KMS-11 (cell line): ENCODE measurements at regions not wholly inside any gene's neighbourhood (a gene's known extent, or its start where the extent isn't known, plus 50 kb on each side); places are given as distances from the start of the nearest gene placed in this dataset.

Source experiments
- H2AFZ ChIP-seq: fragments of 200-600 bp; sonication (generic); 2 replicates; pipeline ENCODE4 v1.6.1; 2016; ENCODE audit warnings: antibody characterized with exemption, mixed run types, low read depth
- H3K27ac ChIP-seq: fragments of 200-600 bp; sonication (generic); 2 replicates; pipeline ENCODE4 v1.6.1; 2016; ENCODE audit warnings: mild to moderate bottlenecking, mixed run types
- H3K27me3 ChIP-seq: fragments of 200-600 bp; sonication (generic); 2 replicates; pipeline ENCODE4 v1.6.1; 2017; ENCODE audit warnings: mild to moderate bottlenecking, low read depth, mixed run types, moderate library complexity; ENCODE audit not compliant: insufficient read depth
- H3K36me3 ChIP-seq: fragments of 200-600 bp; sonication (generic); 2 replicates; pipeline ENCODE4 v1.6.1; 2017; ENCODE audit warnings: mild to moderate bottlenecking, mixed run types; ENCODE audit not compliant: insufficient read depth
- H3K4me1 ChIP-seq: fragments of 200-600 bp; sonication (generic); 2 replicates; pipeline ENCODE4 v1.6.1; 2016; ENCODE audit warnings: mild to moderate bottlenecking, low read depth, mixed run types; ENCODE audit not compliant: poor library complexity, severe bottlenecking
- H3K4me2 ChIP-seq: fragments of 200-600 bp; sonication (generic); 2 replicates; pipeline ENCODE4 v1.7.0; 2016; ENCODE audit warnings: mild to moderate bottlenecking, mixed run types
- H3K4me3 ChIP-seq: fragments of 200-600 bp; sonication (generic); IDR thresholded peaks from 2 replicates; pipeline ENCODE4 v1.6.1; 2017; ENCODE audit warnings: low read depth, low read length, mixed read lengths; ENCODE audit not compliant: insufficient read depth
- H3K79me2 ChIP-seq: fragments of 200-600 bp; sonication (generic); 2 replicates; pipeline ENCODE4 v1.6.1; 2016; ENCODE audit warnings: low read depth, mixed run types; ENCODE audit not compliant: insufficient read depth
- H3K9ac ChIP-seq: fragments of 200-600 bp; sonication (generic); 2 replicates; pipeline ENCODE4 v1.6.1; 2016; ENCODE audit warnings: mild to moderate bottlenecking, mixed run types
- H4K20me1 ChIP-seq: fragments of 200-600 bp; sonication (generic); 2 replicates; pipeline ENCODE4 v1.6.1; 2016; ENCODE audit warnings: mild to moderate bottlenecking, mixed run types; ENCODE audit not compliant: insufficient read depth
- CTCF ChIP-seq: fragments of 200-600 bp; sonication (generic); conservative IDR thresholded peaks from 2 replicates; pipeline ENCODE4 v1.6.1; 2017; ENCODE audit warnings: low read depth, mild to moderate bottlenecking, antibody characterized with exemption, low read length, moderate library complexity, mixed read lengths

GRCh38 chr7:25868509-25868908, 283.5 kb upstream of the NFE2L3 start:
- H2AFZ ChIP-seq = no peak overlapping the region
- H3K9ac ChIP-seq = no peak overlapping the region
- no peaks in the 10 kb centered on the region for H4K20me1 ChIP-seq
- H3K4me2 ChIP-seq = no peak overlapping the region
- H3K79me2 ChIP-seq = no peaks in the 10 kb centered on the region
- no peak for TF ChIP-seq CTCF
- no peak overlapping the region for H3K4me3 ChIP-seq
- no peak overlapping the region for H3K27ac ChIP-seq
- no peaks in the 10 kb centered on the region for H3K36me3 ChIP-seq
- H3K4me1 ChIP-seq = peaks cover 2% of the 10 kb centered on the region
- H3K27me3 ChIP-seq = peaks cover 36% of the 10 kb centered on the region

DNA sequence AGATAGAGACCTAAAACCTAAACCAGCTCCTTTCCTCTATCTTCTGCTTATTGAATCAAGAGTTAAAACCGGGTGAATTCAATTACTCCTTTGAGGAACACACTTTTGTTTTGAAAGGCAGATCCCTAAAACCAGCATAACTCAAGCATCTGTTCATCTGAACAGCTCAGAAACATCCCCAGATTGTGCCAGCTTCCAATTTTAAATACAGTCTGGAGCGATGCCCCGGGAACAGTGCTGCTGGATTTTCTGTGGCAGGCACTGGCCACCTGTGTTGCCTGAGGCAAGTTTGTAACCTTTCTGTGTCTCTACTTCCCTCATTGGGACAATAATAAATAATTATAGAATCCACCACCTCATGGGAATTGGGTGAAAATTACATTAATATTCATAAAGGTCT, 281.4 kb upstream of the NFE2L3 start:
- no peaks in the 10 kb centered on the region for H3K36me3 ChIP-seq
- no peak overlapping the region for H3K4me3 ChIP-seq
- H3K9ac ChIP-seq = no peak overlapping the region
- H3K79me2 ChIP-seq = no peaks in the 10 kb centered on the region
- H3K27me3 ChIP-seq = peaks cover 15% of the 10 kb centered on the region
- no peak overlapping the region for H2AFZ ChIP-seq
- H4K20me1 ChIP-seq = no peaks in the 10 kb centered on the region
- no peak for TF ChIP-seq CTCF
- no peaks in the 10 kb centered on the region for H3K4me1 ChIP-seq
- H3K27ac ChIP-seq = no peak overlapping the region
- H3K4me2 ChIP-seq = no peak overlapping the region

DNA sequence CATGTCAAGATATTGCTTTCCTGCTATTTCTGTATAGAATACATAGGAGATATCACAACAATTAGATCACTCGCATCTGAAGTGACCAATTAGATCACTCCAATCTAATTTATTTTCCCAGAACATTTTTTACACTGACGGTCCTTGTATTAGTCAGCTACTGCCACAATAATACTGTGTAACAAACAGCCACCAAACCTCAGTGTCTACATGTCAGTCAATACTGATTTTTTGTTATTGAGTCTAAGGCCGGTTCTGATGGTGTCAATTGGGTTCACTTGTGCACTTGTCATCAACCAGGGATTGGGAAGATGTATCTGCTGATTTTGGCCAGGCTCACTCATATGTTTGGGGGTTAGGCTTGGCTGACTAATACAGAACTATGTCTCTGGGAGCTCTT, 275.9 kb upstream of the NFE2L3 start:
- no peak overlapping the region for H3K9ac ChIP-seq
- H2AFZ ChIP-seq = no peak overlapping the region
- H3K36me3 ChIP-seq = no peaks in the 10 kb centered on the region
- H4K20me1 ChIP-seq = no peaks in the 10 kb centered on the region
- no peak for TF ChIP-seq CTCF
- no peaks in the 10 kb centered on the region for H3K4me1 ChIP-seq
- H3K4me2 ChIP-seq = no peak overlapping the region
- no peaks in the 10 kb centered on the region for H3K79me2 ChIP-seq
- no peak overlapping the region for H3K4me3 ChIP-seq
- no peaks in the 10 kb centered on the region for H3K27me3 ChIP-seq
- H3K27ac ChIP-seq = no peak overlapping the region

DNA sequence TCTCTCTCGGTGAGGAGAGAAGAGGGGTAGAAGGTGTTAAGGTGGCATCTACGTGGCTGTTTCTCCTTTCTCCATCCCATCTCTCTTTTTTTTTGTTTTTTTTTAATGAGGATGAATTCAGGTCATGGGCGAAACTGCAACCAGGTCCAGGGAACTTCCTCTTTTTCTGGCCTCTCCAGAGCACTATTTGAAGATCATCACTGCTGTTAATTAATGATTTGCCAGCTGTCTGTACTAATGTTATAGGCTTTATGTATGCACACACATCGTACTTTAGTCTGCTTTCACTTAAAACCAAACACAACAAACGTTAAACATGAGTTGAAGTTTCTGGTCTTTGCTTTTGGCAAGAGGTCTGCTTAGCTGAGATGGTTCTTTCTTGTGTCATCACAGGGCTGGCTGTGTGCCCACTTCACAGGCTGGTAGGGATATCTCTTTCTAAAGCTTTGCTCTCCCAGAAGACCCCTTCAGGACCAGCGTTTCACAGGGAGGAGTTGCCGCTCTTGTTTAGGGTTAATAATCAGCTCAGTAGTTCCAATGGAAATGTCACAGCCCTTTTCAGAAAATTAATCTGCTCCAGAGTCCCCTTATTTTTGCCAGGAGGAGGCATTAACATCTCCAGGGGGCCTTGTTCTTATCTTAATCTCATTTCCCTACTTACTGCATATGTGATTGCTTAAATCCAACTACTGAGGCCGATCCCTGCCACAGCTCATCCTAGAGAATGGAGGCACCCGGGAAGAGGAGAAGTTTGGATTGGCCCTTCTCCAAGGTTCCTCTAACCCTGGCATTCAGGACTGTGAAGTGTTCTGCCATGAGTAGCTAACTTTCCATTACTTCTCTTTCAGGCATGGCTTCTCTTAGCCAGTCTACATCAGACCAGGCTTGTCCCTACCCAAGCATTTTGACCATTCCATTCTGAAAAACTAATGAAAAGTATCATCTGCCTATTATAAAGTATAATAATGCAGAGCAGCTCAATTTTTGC, 273.9 kb upstream of the NFE2L3 start:
- H4K20me1 ChIP-seq = no peaks in the 10 kb centered on the region
- H3K4me3 ChIP-seq = no peak overlapping the region

More for the DNA sequence above, 273.9 kb upstream of the NFE2L3 start:
- Histone ChIP-seq H2AFZ (no peak overlapping the region), H3K27me3 (no peaks in the 10 kb centered on the region), H3K9ac (no peak overlapping the region), H3K4me2 (no peak overlapping the region), H3K4me1 (no peaks in the 10 kb centered on the region), H3K79me2 (no peaks in the 10 kb centered on the region), H3K27ac (no peak overlapping the region), H3K36me3 (no peaks in the 10 kb centered on the region)
- no peak for TF ChIP-seq CTCF
